HUES6 (cell line): ENCODE measurements at regions not wholly inside any gene's neighbourhood (a gene's known extent, or its start where the extent isn't known, plus 50 kb on each side); places are given as distances from the start of the nearest gene placed in this dataset.

ENCODE experiments used
- H3K27ac ChIP-seq: 2 replicates; pipeline ENCODE4 v1.7.0; 2013; ENCODE audit warnings: low read depth, mild to moderate bottlenecking, low read length, inconsistent platforms
- H3K27me3 ChIP-seq: 2 replicates; pipeline ENCODE4 v1.6.1; 2013; ENCODE audit warnings: low read length; ENCODE audit not compliant: control insufficient read depth, insufficient read depth
- H3K36me3 ChIP-seq: 2 replicates; pipeline ENCODE4 v1.6.1; 2013; ENCODE audit warnings: low read length; ENCODE audit not compliant: control insufficient read depth, insufficient read depth
- H3K4me1 ChIP-seq: 2 replicates; pipeline ENCODE4 v1.6.1; 2013; ENCODE audit warnings: low read length; ENCODE audit not compliant: control insufficient read depth, insufficient read depth
- H3K4me3 ChIP-seq: 2 replicates; pipeline ENCODE4 v1.5.1; 2013; ENCODE audit warnings: low read depth, low read length
- H3K9ac ChIP-seq: one replicate; pipeline ENCODE4 v1.6.1; 2013; ENCODE audit warnings: mild to moderate bottlenecking, low read length
- H3K9me3 ChIP-seq: 2 replicates; pipeline ENCODE4 v1.6.1; 2013; ENCODE audit warnings: low read depth, low read length; ENCODE audit not compliant: control insufficient read depth, insufficient read depth

GRCh38 chr11:86726118-86726753, 53.8 kb upstream of the ME3 start:
- Histone ChIP-seq H3K9me3 (peaks cover 12% of the 10 kb centered on the region; the same call in 1 of the 2 replicates), H3K4me3 (no peak overlapping the region), H3K27me3 (no peaks in the 10 kb centered on the region), H3K9ac (no peak overlapping the region), H3K36me3 (no peaks in the 10 kb centered on the region), H3K27ac (no peak overlapping the region), H3K4me1 (no peaks in the 10 kb centered on the region)

DNA sequence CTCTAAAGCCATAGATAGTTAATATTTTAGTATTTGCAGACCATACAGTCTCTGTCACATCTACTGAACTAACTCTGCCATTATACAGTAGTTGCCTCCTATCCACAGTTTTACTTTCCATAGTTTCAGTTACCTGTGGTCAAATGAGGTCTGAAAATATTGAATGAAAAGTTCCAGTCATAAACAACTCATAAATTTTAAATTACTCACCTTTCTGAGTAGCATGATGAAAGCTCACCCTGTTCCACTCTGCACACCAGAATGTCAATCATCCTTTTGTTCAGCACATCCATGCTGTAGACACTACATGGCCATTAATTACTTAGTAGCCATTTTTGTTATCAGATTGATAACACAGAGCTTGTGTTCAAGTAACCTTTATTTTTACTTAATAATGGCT, 51.7 kb upstream of the ME3 start:
- no peak overlapping the region for H3K4me3 ChIP-seq
- H3K27me3 ChIP-seq = no peaks in the 10 kb centered on the region
- peaks cover 15% of the 10 kb centered on the region; the same call in 1 of the 2 replicates for H3K9me3 ChIP-seq
- no peak overlapping the region for H3K27ac ChIP-seq
- no peaks in the 10 kb centered on the region for H3K36me3 ChIP-seq
- no peaks in the 10 kb centered on the region for H3K4me1 ChIP-seq
- H3K9ac ChIP-seq = no peak overlapping the region

GRCh38 chr11:86723281-86723680, 50.9 kb upstream of the ME3 start:
- H3K4me1 ChIP-seq = no peaks in the 10 kb centered on the region
- H3K27me3 ChIP-seq = no peaks in the 10 kb centered on the region
- no peak overlapping the region for H3K9ac ChIP-seq
- H3K4me3 ChIP-seq = no peak overlapping the region
- H3K9me3 ChIP-seq = peaks cover 15% of the 10 kb centered on the region; the same call in 1 of the 2 replicates
- no peak overlapping the region for H3K27ac ChIP-seq
- no peaks in the 10 kb centered on the region for H3K36me3 ChIP-seq

- Histone ChIP-seq H3K27ac (no peak overlapping the region), H3K4me1 (no peaks in the 10 kb centered on the region)
These were observed 50.3 kb upstream of the ME3 start for GRCh38 chr11:86722748-86723147.

More at GRCh38 chr11:86722748-86723147, 50.3 kb upstream of the ME3 start:
- peaks cover 15% of the 10 kb centered on the region; the same call in 1 of the 2 replicates for H3K9me3 ChIP-seq
- H3K36me3 ChIP-seq = no peaks in the 10 kb centered on the region
- no peak overlapping the region for H3K9ac ChIP-seq
- H3K27me3 ChIP-seq = no peaks in the 10 kb centered on the region
- no peak overlapping the region for H3K4me3 ChIP-seq
